Vagina (tissue), 2 donors: ENCODE measurements at regions not wholly inside any gene's neighbourhood (a gene's known extent, or its start where the extent isn't known, plus 50 kb on each side); places are given as distances from the start of the nearest gene placed in this dataset.

Experiments
- DNase-seq, 2 donors: peaks; one replicate each; pipeline ENCODE4 v3.0.0-alpha.2; 2017; ENCODE audit errors: extremely low spot score in 2 of 2
- H3K27ac ChIP-seq: fragments of 200-600 bp; sonication (generic); one replicate; pipeline ENCODE4 v1.5.1; 2019
- H3K27me3 ChIP-seq: fragments of 200-600 bp; sonication (generic); one replicate; pipeline ENCODE4 v1.5.1; 2019
- H3K36me3 ChIP-seq, 2 donors: fragments of 200-600 bp; sonication (generic); one replicate each; pipeline ENCODE4 v1.5.1; 2017 to 2019
- H3K4me1 ChIP-seq: fragments of 200-600 bp; sonication (generic); one replicate; pipeline ENCODE4 v1.5.1; 2019
- H3K4me3 ChIP-seq, 2 donors: fragments of 200-600 bp; sonication (generic); 1 replicate in 1 of 2; 2 replicates in 1 of 2; pipeline ENCODE4 v1.5.1; 2016 to 2019
- H3K9me3 ChIP-seq: fragments of 200-600 bp; sonication (generic); one replicate; pipeline ENCODE4 v1.5.1; 2019
- CTCF ChIP-seq, 3 experiments: fragments of 450-650 bp in 2 of 3; fragments of 200-600 bp in 1 of 3; sonication (generic) in 1 of 3; IDR thresholded peaks; one replicate each; pipeline ENCODE4 v1.5.1; 2017 to 2019; ENCODE audit warnings: antibody characterized with exemption in 3 of 3, mild to moderate bottlenecking in 2 of 3, moderate library complexity in 2 of 3
- POLR2A ChIP-seq, 2 donors: fragments of 450-650 bp; IDR thresholded peaks; one replicate each; pipeline ENCODE4 v1.6.1; 2017; ENCODE audit warnings: antibody characterized with exemption in 2 of 2, mild to moderate bottlenecking in 2 of 2, moderate library complexity in 2 of 2
- POLR2AphosphoS5 ChIP-seq, 2 donors: sonication (generic); formaldehyde crosslinking; IDR thresholded peaks; one replicate each; pipeline ENCODE4 v1.9.0; 2017; ENCODE audit warnings: antibody characterized with exemption in 2 of 2, mild to moderate bottlenecking in 2 of 2, low read depth in 1 of 2; ENCODE audit not compliant: insufficient read depth in 1 of 2
- intact Hi-C: fragments of 100-400 bp; cut with DNase I; formaldehyde crosslinking; loops from one replicate; pipeline ENCODE4 v1.15.1; 2023

DNA sequence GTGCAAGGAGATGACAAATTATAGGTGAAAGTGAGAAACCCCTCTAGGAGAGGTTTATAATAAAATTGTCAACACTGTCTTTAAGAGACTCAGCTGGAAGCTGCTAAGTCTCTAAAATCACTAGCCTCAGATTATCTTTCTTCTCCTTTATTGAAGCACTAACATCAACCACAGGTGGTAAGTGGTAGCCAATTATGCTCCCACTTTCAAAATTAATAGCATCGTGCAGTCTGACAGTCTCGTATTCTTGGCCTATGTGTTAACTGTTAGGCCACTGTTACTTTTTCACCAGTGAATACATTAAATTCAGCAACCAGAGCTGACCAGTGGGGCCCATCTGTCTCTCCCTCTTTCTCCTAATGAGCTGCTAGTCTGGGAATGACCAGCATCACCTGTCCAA lies 674.1 kb downstream of the RAPGEF2 start:
- H3K27me3 ChIP-seq: no peaks in the 10 kb centered on the region
- DNase-seq: no peak
- H3K4me1 ChIP-seq: no peaks in the 10 kb centered on the region
- no peak for TF ChIP-seq CTCF (IDR thresholded peaks at IDR 0.05)
- TF ChIP-seq POLR2AphosphoS5 (IDR thresholded peaks at IDR 0.05; ENCODE audit: insufficient read depth in 1 of 2, low read depth in 1 of 2): no peak
- no peak for TF ChIP-seq POLR2A (IDR thresholded peaks at IDR 0.05)
- intact Hi-C loops: no loop called here
- H3K27ac ChIP-seq: no peak overlapping the region
- H3K4me3 ChIP-seq: no peak overlapping the region
- H3K36me3 ChIP-seq: no peaks in the 10 kb centered on the region
- no peaks in the 10 kb centered on the region for H3K9me3 ChIP-seq

- Histone ChIP-seq H3K4me1 (no peaks in the 10 kb centered on the region), H3K27ac (no peak overlapping the region), H3K4me3 (no peak overlapping the region), H3K9me3 (no peaks in the 10 kb centered on the region), H3K36me3 (no peaks in the 10 kb centered on the region), H3K27me3 (no peaks in the 10 kb centered on the region)
- intact Hi-C loops: no loop called here
- TF ChIP-seq CTCF (IDR thresholded peaks at IDR 0.05) (no peak), POLR2AphosphoS5 (IDR thresholded peaks at IDR 0.05; ENCODE audit: insufficient read depth in 1 of 2, low read depth in 1 of 2) (no peak), POLR2A (IDR thresholded peaks at IDR 0.05) (no peak)
- no peak for DNase-seq
Observed at GRCh38 chr4:159777689-159778088, 674.8 kb downstream of the RAPGEF2 start.

DNA sequence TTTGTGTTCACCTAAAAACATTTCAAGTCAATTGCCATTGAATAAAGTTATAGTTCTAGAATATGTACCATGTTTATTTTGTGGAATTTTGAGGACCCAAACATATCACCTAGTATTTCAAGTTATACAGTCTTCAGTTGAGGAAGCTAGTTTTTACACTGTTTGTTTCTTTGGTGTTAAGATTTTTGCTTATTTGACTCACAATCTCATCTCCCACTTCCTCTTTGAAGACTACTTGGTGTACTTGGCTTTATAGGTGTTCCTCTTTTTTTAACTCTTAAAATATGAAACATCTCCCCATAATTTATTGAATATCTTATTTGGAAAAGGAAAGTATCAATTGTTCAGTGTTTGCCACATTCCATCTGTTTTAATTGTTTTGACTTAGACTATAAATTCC lies 675.4 kb downstream of the RAPGEF2 start:
- Histone ChIP-seq H3K4me1 (no peaks in the 10 kb centered on the region), H3K27me3 (no peaks in the 10 kb centered on the region), H3K27ac (no peak overlapping the region), H3K36me3 (no peaks in the 10 kb centered on the region), H3K4me3 (no peak overlapping the region), H3K9me3 (no peaks in the 10 kb centered on the region)
- TF ChIP-seq CTCF (IDR thresholded peaks at IDR 0.05) (no peak), POLR2A (IDR thresholded peaks at IDR 0.05) (no peak), POLR2AphosphoS5 (IDR thresholded peaks at IDR 0.05; ENCODE audit: insufficient read depth in 1 of 2, low read depth in 1 of 2) (no peak)
- no peak for DNase-seq
- intact Hi-C loops: no loop called here

- Histone ChIP-seq H3K9me3 (no peaks in the 10 kb centered on the region), H3K36me3 (no peaks in the 10 kb centered on the region), H3K27ac (no peak overlapping the region), H3K27me3 (no peaks in the 10 kb centered on the region), H3K4me3 (no peak overlapping the region), H3K4me1 (no peaks in the 10 kb centered on the region)
- DNase-seq: no peak
- intact Hi-C loops: no loop called here
- no peak for TF ChIP-seq POLR2A (IDR thresholded peaks at IDR 0.05)
- TF ChIP-seq POLR2AphosphoS5 (IDR thresholded peaks at IDR 0.05; ENCODE audit: insufficient read depth in 1 of 2, low read depth in 1 of 2): no peak
- no peak for TF ChIP-seq CTCF (IDR thresholded peaks at IDR 0.05)
Observed at GRCh38 chr4:159779716-159780115, 676.8 kb downstream of the RAPGEF2 start.

GRCh38 chr4:159780196-159780922 lies 677.5 kb downstream of the RAPGEF2 start:
- DNase-seq: no peak
- no peaks in the 10 kb centered on the region for H3K27me3 ChIP-seq
- intact Hi-C loops: no loop called here
- no peaks in the 10 kb centered on the region for H3K36me3 ChIP-seq
- no peak overlapping the region for H3K4me3 ChIP-seq
- H3K4me1 ChIP-seq: no peaks in the 10 kb centered on the region
- TF ChIP-seq POLR2AphosphoS5 (IDR thresholded peaks at IDR 0.05; ENCODE audit: insufficient read depth in 1 of 2, low read depth in 1 of 2): no peak
- TF ChIP-seq CTCF (IDR thresholded peaks at IDR 0.05): no peak
- TF ChIP-seq POLR2A (IDR thresholded peaks at IDR 0.05): no peak
- H3K27ac ChIP-seq: no peak overlapping the region
- H3K9me3 ChIP-seq: no peaks in the 10 kb centered on the region
